ENCODE measurements at regions not wholly inside any gene's neighbourhood (a gene's known extent, or its start where the extent isn't known, plus 50 kb on each side); places are given as distances from the start of the nearest gene placed in this dataset.

GRCh38 chr10:124302951-124303505, 115.7 kb downstream of the OAT start:
- DNase-seq, result no peak

GRCh38 chr10:124301736-124302135, 117.0 kb downstream of the OAT start:
- DNase-seq, result no peak

- DNase-seq, result no peak
These were observed 118.0 kb downstream of the OAT start for GRCh38 chr10:124300735-124301134.

GRCh38 chr10:124300224-124300623, 118.5 kb downstream of the OAT start:
- DNase-seq, result no peak

- DNase-seq, result no peak
These were observed 119.0 kb downstream of the OAT start for GRCh38 chr10:124299696-124300095.

DNA sequence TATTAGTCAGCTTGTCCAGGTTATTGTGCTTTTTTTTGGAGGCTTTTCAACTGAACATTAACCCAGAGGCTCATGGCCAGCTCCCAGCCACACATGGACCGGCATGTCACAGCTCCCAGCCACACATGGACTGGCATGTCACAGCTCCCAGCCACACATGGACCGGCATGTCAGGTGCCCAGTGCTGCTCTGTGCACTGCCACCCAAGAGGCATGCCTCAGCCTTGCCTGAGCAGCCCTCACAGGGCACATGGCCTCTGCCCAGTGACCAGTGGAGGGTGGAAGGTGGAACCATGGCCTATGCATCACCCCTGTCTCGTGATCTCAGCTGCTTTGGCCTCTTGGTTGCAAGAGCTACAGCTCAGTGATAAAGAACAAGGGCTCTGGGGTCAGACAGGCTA, 119.8 kb downstream of the OAT start:
- DNase-seq, result no peak

- DNase-seq, result no peak
These were observed 121.6 kb downstream of the OAT start for GRCh38 chr10:124296813-124297788.

- DNase-seq, result no peak
These were observed 122.5 kb downstream of the OAT start for GRCh38 chr10:124296121-124296812.

- DNase-seq, result no peak
These were observed 123.6 kb downstream of the OAT start for GRCh38 chr10:124294811-124295770.

DNA sequence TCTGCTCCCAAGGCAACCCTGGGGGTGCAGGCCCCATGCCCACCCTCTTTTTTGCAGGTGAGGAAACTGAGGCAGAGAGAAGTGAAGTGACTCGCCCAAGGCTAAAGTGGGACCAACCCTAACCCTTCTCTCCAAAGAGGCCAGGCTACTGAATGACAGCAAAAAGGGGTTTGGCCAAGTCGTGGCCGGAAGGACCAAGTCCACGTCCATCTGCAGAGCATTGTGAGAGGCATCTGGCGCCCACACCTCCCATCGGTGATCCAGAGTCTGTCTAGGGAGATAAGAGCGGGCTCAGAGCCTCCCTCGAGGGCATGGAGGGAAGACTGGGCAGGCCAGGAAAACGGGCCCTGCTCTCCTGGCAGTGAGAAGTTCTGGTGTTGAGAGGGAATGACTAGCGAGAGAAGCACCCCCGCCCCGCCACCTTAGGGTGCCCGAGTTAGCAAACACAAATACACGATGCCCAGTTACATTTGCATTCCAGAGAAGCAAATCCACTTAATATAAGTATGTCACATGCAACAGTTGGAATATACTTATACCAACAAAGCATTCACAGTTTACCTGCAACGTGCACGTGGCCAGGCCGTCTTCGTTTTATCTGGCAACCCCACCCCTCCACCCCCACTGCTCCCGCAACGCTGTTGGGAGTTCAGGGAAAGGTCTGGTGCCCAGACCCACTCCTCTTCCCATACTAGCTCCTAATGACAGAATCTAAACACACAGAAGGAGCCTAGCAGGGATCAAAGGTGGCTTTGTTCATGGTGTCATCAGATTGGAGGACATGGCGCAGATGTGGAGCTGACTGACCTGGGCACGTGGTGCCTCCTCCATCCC, 124.9 kb downstream of the OAT start:
- DNase-seq, result no peak

GRCh38 chr10:124292911-124293615, 125.7 kb downstream of the OAT start:
- no peak for DNase-seq

- no peak for DNase-seq
These were observed 127.6 kb downstream of the OAT start for GRCh38 chr10:124291001-124291701.

DNA sequence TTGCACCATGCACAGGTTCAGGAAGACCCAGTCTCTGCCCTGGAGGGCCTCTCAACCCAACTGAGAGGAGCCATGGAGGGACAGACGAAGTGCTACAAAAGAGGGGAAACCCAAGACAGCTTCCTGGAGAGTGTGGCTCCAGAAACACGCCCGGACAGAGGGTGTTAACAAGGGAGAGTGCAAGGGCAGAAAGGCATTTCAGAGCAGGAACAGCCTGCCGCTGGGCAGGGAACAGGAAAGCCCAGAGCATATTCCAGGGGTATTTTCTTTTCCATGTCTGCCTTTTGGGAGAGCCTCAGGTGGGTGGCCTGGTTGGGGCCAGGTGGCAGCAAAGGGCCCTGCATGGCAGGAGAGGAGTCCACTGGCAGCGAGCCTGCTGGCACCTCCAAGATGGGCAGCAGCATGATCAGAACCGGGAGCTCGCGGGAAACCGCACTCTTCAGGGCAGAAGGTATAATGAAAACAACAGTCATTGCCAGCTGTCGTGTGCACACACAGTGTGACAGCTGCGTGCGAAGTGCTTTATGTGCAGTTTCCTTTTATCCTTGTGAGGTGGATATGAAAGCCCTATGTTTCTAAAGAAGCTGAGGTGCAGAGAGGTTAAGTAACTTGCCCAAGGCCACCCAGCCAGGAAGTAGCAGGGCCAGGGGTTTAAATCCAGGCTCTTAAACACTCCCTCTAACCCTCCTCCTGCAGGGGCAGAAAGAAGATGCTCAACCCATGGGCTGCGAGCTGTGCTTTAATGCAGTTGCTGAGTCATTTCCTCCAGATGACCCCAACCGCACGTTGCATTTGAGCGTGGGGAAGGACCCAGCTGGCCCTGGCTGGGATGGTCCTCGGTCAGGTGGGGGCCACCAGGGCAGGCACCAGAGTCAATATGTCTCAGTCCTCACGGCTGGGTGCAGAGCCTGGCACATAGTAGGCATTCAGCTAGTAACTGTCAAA, 128.6 kb downstream of the OAT start:
- no peak for DNase-seq

- no peak for DNase-seq
These were observed 129.5 kb downstream of the OAT start for GRCh38 chr10:124288928-124289850.

DNA sequence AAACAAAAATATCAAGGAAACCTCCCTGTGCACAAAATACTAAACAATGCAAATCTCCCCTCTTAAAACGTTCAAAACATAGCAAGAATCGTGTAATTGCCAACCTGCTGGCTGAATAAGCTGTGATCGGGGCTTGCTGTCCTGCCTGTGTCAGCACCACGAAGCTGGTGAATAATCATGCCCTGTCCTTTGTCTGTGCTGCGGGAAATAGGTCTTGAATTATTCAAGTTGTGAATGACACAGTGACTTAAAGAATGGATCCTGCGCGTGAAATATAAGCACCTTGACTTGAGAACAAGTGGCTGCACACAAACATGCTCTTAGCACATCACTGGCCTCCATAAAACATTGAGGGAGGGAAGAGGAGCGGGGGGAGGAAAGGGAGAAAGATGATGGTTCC, 130.2 kb downstream of the OAT start:
- no peak for DNase-seq

GRCh38 chr10:124287791-124288190, 130.9 kb downstream of the OAT start:
- no peak for DNase-seq

DNA sequence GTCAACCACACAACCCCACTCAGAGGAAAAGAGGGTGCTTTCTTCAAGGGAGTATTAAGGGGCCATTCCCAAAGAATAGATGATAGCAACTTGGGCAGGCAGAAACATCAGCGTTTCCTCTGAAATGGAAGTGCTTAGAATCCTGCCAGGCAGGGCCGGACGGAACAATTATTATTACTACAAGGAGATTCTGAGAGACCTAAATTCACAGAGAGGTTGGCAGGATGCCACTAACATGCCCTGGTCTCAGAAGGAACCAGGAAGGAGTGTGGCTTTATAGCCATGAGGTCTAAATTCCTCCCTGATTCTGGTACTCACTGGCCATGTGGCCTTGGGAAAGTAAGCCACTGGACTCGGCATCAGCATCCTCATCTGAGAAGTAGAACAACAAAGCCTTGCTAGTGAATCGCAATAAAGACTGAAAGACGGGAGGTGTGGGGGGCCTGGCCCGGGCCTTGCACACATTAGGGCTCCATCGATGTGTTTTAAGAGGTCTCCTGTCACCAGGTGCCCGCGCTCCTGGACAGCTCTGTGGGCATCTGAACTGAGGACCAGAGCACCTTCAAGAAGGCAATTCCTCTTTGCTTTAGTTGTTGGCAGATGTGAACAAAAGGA, 131.5 kb downstream of the OAT start:
- no peak for DNase-seq
